ENCODE measurements at regions not wholly inside any gene's neighbourhood (a gene's known extent, or its start where the extent isn't known, plus 50 kb on each side); places are given as distances from the start of the nearest gene placed in this dataset.

- no peaks in the 10 kb centered on the region for H3K9me3 ChIP-seq
- H3K27ac ChIP-seq: no peak overlapping the region
- H3K36me3 ChIP-seq: no peaks in the 10 kb centered on the region
- H3K27me3 ChIP-seq (replicated peaks; ENCODE audit: insufficient read depth): no peaks in the 10 kb centered on the region
- TF ChIP-seq POLR2A (IDR thresholded peaks at IDR 0.05) (no peak), CTCF (IDR thresholded peaks at IDR 0.05) (no peak), POLR2AphosphoS5 (IDR thresholded peaks at IDR 0.05) (no peak)
- no peak overlapping the region for H3K4me3 ChIP-seq
- no peak for DNase-seq (ENCODE audit: low spot score)
- intact Hi-C loops (cut with DNase I): no loop called here
- WGBS: 77% methylated on average over 5 of the region's 5 CpGs
- no peaks in the 10 kb centered on the region for H3K4me1 ChIP-seq (replicated peaks)
Measured at GRCh38 chr6:50276771-50277261, 227.1 kb upstream of the DEFB112 start.

- no peaks in the 10 kb centered on the region for H3K27me3 ChIP-seq (replicated peaks; ENCODE audit: insufficient read depth)
- no peaks in the 10 kb centered on the region for H3K36me3 ChIP-seq
- DNase-seq (ENCODE audit: low spot score): no peak
- H3K9me3 ChIP-seq: no peaks in the 10 kb centered on the region
- TF ChIP-seq POLR2AphosphoS5 (IDR thresholded peaks at IDR 0.05): no peak
- TF ChIP-seq POLR2A (IDR thresholded peaks at IDR 0.05): no peak
- no peak for TF ChIP-seq CTCF (IDR thresholded peaks at IDR 0.05)
- intact Hi-C loops (cut with DNase I): no loop called here
- no peaks in the 10 kb centered on the region for H3K4me1 ChIP-seq (replicated peaks)
- H3K27ac ChIP-seq: no peak overlapping the region
- 40% methylated on average over 2 of the region's 2 CpGs for WGBS
- no peak overlapping the region for H3K4me3 ChIP-seq
Measured at GRCh38 chr6:50277774-50278173, 228.0 kb upstream of the DEFB112 start.

- Histone ChIP-seq H3K9me3 (no peaks in the 10 kb centered on the region), H3K4me1 (replicated peaks) (no peaks in the 10 kb centered on the region), H3K4me3 (no peak overlapping the region), H3K36me3 (no peaks in the 10 kb centered on the region), H3K27ac (no peak overlapping the region), H3K27me3 (replicated peaks; ENCODE audit: insufficient read depth) (no peaks in the 10 kb centered on the region)
- intact Hi-C loops (cut with DNase I): no loop called here
- WGBS: 24% methylated on average over 2 of the region's 2 CpGs
- TF ChIP-seq CTCF (IDR thresholded peaks at IDR 0.05) (no peak), POLR2AphosphoS5 (IDR thresholded peaks at IDR 0.05) (no peak), POLR2A (IDR thresholded peaks at IDR 0.05) (no peak)
- no peak for DNase-seq (ENCODE audit: low spot score)
Measured at GRCh38 chr6:50278663-50279062, 228.9 kb upstream of the DEFB112 start.

GRCh38 chr6:50285735-50286134 is 236.0 kb upstream of the DEFB112 start:
- DNase-seq (ENCODE audit: low spot score): no peak
- TF ChIP-seq POLR2AphosphoS5 (IDR thresholded peaks at IDR 0.05) (no peak), POLR2A (IDR thresholded peaks at IDR 0.05) (no peak), CTCF (IDR thresholded peaks at IDR 0.05) (no peak)
- no peak overlapping the region for H3K27ac ChIP-seq
- 61% methylated on average over 2 of the region's 2 CpGs for WGBS
- no peaks in the 10 kb centered on the region for H3K9me3 ChIP-seq
- H3K27me3 ChIP-seq (replicated peaks; ENCODE audit: insufficient read depth): no peaks in the 10 kb centered on the region
- no peaks in the 10 kb centered on the region for H3K36me3 ChIP-seq
- H3K4me1 ChIP-seq (replicated peaks): no peaks in the 10 kb centered on the region
- intact Hi-C loops (cut with DNase I): no loop called here
- no peak overlapping the region for H3K4me3 ChIP-seq

GRCh38 chr6:50288241-50288640 is 238.5 kb upstream of the DEFB112 start:
- H3K4me1 ChIP-seq (replicated peaks): no peaks in the 10 kb centered on the region
- intact Hi-C loops (cut with DNase I): no loop called here
- no peak for DNase-seq (ENCODE audit: low spot score)
- no peak overlapping the region for H3K27ac ChIP-seq
- H3K4me3 ChIP-seq: no peak overlapping the region
- no peaks in the 10 kb centered on the region for H3K27me3 ChIP-seq (replicated peaks; ENCODE audit: insufficient read depth)
- H3K36me3 ChIP-seq: no peaks in the 10 kb centered on the region
- 30% methylated on average over 1 of the region's 1 CpG for WGBS
- H3K9me3 ChIP-seq: no peaks in the 10 kb centered on the region
- TF ChIP-seq POLR2AphosphoS5 (IDR thresholded peaks at IDR 0.05) (no peak), POLR2A (IDR thresholded peaks at IDR 0.05) (no peak)
